H9 (cell line): ENCODE measurements at regions not wholly inside any gene's neighbourhood (a gene's known extent, or its start where the extent isn't known, plus 50 kb on each side); places are given as distances from the start of the nearest gene placed in this dataset.

Source experiments
- DNase-seq: peaks from one replicate; pipeline ENCODE4 v3.0.0-alpha.2; 2017
- H2AFZ ChIP-seq: one replicate; pipeline ENCODE4 v1.6.1; 2013; ENCODE audit warnings: mild to moderate bottlenecking, low read length, control low read depth, moderate library complexity
- H2AK5ac ChIP-seq: 2 replicates; pipeline ENCODE4 v1.6.1; 2013; ENCODE audit warnings: low read length, control low read depth, mixed read lengths; ENCODE audit not compliant: insufficient read length
- H2BK120ac ChIP-seq: one replicate; pipeline ENCODE4 v1.6.1; 2013; ENCODE audit warnings: low read depth, mild to moderate bottlenecking, low read length, control low read depth, inconsistent platforms; ENCODE audit not compliant: poor library complexity, severe bottlenecking
- H2BK12ac ChIP-seq: 2 replicates; pipeline ENCODE4 v1.6.1; 2013; ENCODE audit warnings: low read length, control low read depth, mixed read lengths, low read depth; ENCODE audit not compliant: insufficient read length
- H2BK15ac ChIP-seq: 2 replicates; pipeline ENCODE4 v1.6.1; 2013; ENCODE audit warnings: low read depth, low read length, control low read depth
- H2BK20ac ChIP-seq: one replicate; pipeline ENCODE4 v1.6.1; 2013; ENCODE audit warnings: low read depth, mild to moderate bottlenecking, low read length, control low read depth, inconsistent platforms; ENCODE audit not compliant: poor library complexity, severe bottlenecking
- H2BK5ac ChIP-seq: 2 replicates; pipeline ENCODE4 v1.6.1; 2013; ENCODE audit warnings: low read length, control low read depth, mixed read lengths; ENCODE audit not compliant: insufficient read length
- H3K14ac ChIP-seq: 2 replicates; pipeline ENCODE4 v1.6.1; 2013; ENCODE audit warnings: low read length, control low read depth; ENCODE audit not compliant: insufficient read depth
- H3K18ac ChIP-seq: 2 replicates; pipeline ENCODE4 v1.6.1; 2013; ENCODE audit warnings: low read depth, mild to moderate bottlenecking, mixed read lengths, low read length, control low read depth; ENCODE audit not compliant: insufficient read length
- H3K23ac ChIP-seq: 2 replicates; pipeline ENCODE4 v1.6.1; 2013; ENCODE audit warnings: low read length, control low read depth, mixed read lengths, low read depth; ENCODE audit not compliant: insufficient read length
- H3K23me2 ChIP-seq: 2 replicates; pipeline ENCODE4 v1.6.1; 2013; ENCODE audit warnings: low read depth, mild to moderate bottlenecking, mixed read lengths, low read length, control low read depth; ENCODE audit not compliant: insufficient read length, poor library complexity, severe bottlenecking
- H3K27ac ChIP-seq: 2 replicates; pipeline ENCODE4 v1.5.1; 2013; ENCODE audit warnings: low read length, control low read depth, mixed read lengths, low read depth; ENCODE audit not compliant: insufficient read length
- H3K27me3 ChIP-seq: 2 replicates; pipeline ENCODE4 v1.6.1; 2013; ENCODE audit warnings: low read length, control low read depth, inconsistent platforms; ENCODE audit not compliant: insufficient read depth
- H3K4ac ChIP-seq: 2 replicates; pipeline ENCODE4 v1.6.1; 2013; ENCODE audit warnings: low read depth, mild to moderate bottlenecking, control low read depth, inconsistent platforms, low read length, moderate library complexity
- H3K4me1 ChIP-seq: 2 replicates; pipeline ENCODE4 v1.6.1; 2013; ENCODE audit warnings: low read length, control low read depth, inconsistent platforms; ENCODE audit not compliant: insufficient read depth
- H3K4me2 ChIP-seq: 2 replicates; pipeline ENCODE4 v1.6.1; 2013; ENCODE audit warnings: low read length, control low read depth, mixed read lengths; ENCODE audit not compliant: insufficient read length, insufficient read depth
- H3K56ac ChIP-seq: 2 replicates; pipeline ENCODE4 v1.6.1; 2013; ENCODE audit warnings: low read depth, mild to moderate bottlenecking, mixed read lengths, low read length, control low read depth; ENCODE audit not compliant: insufficient read length
- H3K79me1 ChIP-seq: 2 replicates; pipeline ENCODE4 v1.6.1; 2013; ENCODE audit warnings: low read depth, mild to moderate bottlenecking, moderate library complexity, low read length, control low read depth, inconsistent platforms; ENCODE audit not compliant: insufficient read depth, poor library complexity, severe bottlenecking
- H3K79me2 ChIP-seq: 2 replicates; pipeline ENCODE4 v1.6.1; 2013; ENCODE audit warnings: low read length, control low read depth, inconsistent platforms; ENCODE audit not compliant: insufficient read depth
- H3K9ac ChIP-seq: 2 replicates; pipeline ENCODE4 v1.6.1; 2013; ENCODE audit warnings: low read length, control low read depth, mixed read lengths; ENCODE audit not compliant: insufficient read length; ENCODE audit errors: extremely low read depth
- H3K9me3 ChIP-seq: one replicate; pipeline ENCODE4 v1.6.1; 2013; ENCODE audit warnings: low read depth, low read length, inconsistent platforms; ENCODE audit not compliant: control insufficient read depth
- H3T11ph ChIP-seq: one replicate; pipeline ENCODE4 v1.6.1; 2013; ENCODE audit warnings: mild to moderate bottlenecking, low read length, control low read depth, inconsistent platforms
- H4K20me1 ChIP-seq: one replicate; pipeline ENCODE4 v1.6.1; 2013; ENCODE audit not compliant: control insufficient read depth, insufficient read length, insufficient read depth
- H4K5ac ChIP-seq: 2 replicates; pipeline ENCODE4 v1.6.1; 2013; ENCODE audit warnings: low read depth, mild to moderate bottlenecking, mixed read lengths, low read length, control low read depth; ENCODE audit not compliant: insufficient read length
- H4K8ac ChIP-seq: replicated peaks from 2 replicates; pipeline ENCODE4 v1.6.1; 2013; ENCODE audit warnings: low read length, control low read depth, mixed read lengths, low read depth; ENCODE audit not compliant: insufficient read length
- H4K91ac ChIP-seq: 2 replicates; pipeline ENCODE4 v1.6.1; 2013; ENCODE audit warnings: low read depth, mild to moderate bottlenecking, moderate library complexity, mixed read lengths, low read length, control low read depth; ENCODE audit not compliant: insufficient read length
- H3K27ac Mint-ChIP-seq, 3 experiments: 2 replicates in 2 of 3; 3 replicates in 1 of 3; pipeline ENCODE4 v1.8.0; 2020 to 2021; ENCODE audit warnings: mixed read lengths in 3 of 3, mild to moderate bottlenecking in 1 of 3, moderate library complexity in 1 of 3
- H3K27me3 Mint-ChIP-seq: 2 replicates; pipeline ENCODE4 v1.8.0; 2021; ENCODE audit warnings: low read depth, mild to moderate bottlenecking, moderate library complexity, mixed read lengths
- H3K36me3 Mint-ChIP-seq, 3 experiments: 2 replicates in 2 of 3; 3 replicates in 1 of 3; pipeline ENCODE4 v1.8.0; 2020 to 2021; ENCODE audit warnings: low read depth in 3 of 3, mixed read lengths in 3 of 3; ENCODE audit not compliant: insufficient read depth in 1 of 3
- H3K4me1 Mint-ChIP-seq, 2 experiments: 2 replicates each; pipeline ENCODE4 v1.8.0; 2020; ENCODE audit warnings: mixed read lengths in 2 of 2
- H3K4me3 Mint-ChIP-seq, 2 experiments: 2 replicates in 1 of 2; 3 replicates in 1 of 2; pipeline ENCODE4 v1.8.0; 2020 to 2021; ENCODE audit warnings: mild to moderate bottlenecking in 2 of 2, mixed read lengths in 2 of 2, moderate library complexity in 1 of 2
- H3K9me3 Mint-ChIP-seq, 2 experiments: 2 replicates in 1 of 2; 3 replicates in 1 of 2; pipeline ENCODE4 v1.8.0; 2020; ENCODE audit warnings: mild to moderate bottlenecking in 2 of 2, mixed read lengths in 2 of 2, moderate library complexity in 1 of 2
- CTCF ChIP-seq: fragments of 200-600 bp; sonication (generic); conservative IDR thresholded peaks from 3 replicates; pipeline ENCODE4 v1.8.0; 2021; ENCODE audit warnings: antibody characterized with exemption, mild to moderate bottlenecking
- WGBS: extraction: QIAGEN DNeasy Blood & Tissue Kit; methylation state at CpG from one replicate; pipeline ENCODE4 v1.1.7; 2013; ENCODE audit warnings: missing lambda C conversion rate, low lambda C conversion rate, mixed read lengths; ENCODE audit not compliant: insufficient read length; ENCODE audit errors: extremely low coverage; 5-methylcytosine and 5-hydroxymethylcytosine counted together

GRCh38 chr4:81562093-81562492, 90.4 kb upstream of the RASGEF1B start:
- peaks cover 17 to 29% of the 10 kb centered on the region in 2 experiments for H3K4me1 Mint-ChIP-seq

More at GRCh38 chr4:81562093-81562492, 90.4 kb upstream of the RASGEF1B start:
- Histone ChIP-seq H4K20me1 (no peaks in the 10 kb centered on the region), H2BK5ac (no peak overlapping the region), H3K27me3 (no peaks in the 10 kb centered on the region), H4K8ac (no peak overlapping the region), H3K4ac (no peak overlapping the region), H3K79me1 (no peaks in the 10 kb centered on the region), H4K91ac (no peak overlapping the region), H3K18ac (no peak overlapping the region), H2BK15ac (no peak overlapping the region), H2AK5ac (no peak overlapping the region), H2BK20ac (no peak overlapping the region), H2BK12ac (no peak overlapping the region), H2AFZ (no peak overlapping the region), H3K79me2 (no peaks in the 10 kb centered on the region), H2BK120ac (no peak overlapping the region), H3K23ac (no peak overlapping the region), H3K23me2 (no peaks in the 10 kb centered on the region), H3T11ph (no peak overlapping the region), H3K9me3 (no peaks in the 10 kb centered on the region), H3K4me1 (no peaks in the 10 kb centered on the region; the same call in 1 of the 2 replicates), H3K14ac (no peak overlapping the region), H3K9ac (no peak overlapping the region), H3K27ac (no peak overlapping the region), H4K5ac (no peak overlapping the region), H3K56ac (no peak overlapping the region), H3K4me2 (no peak overlapping the region)
- no peak for TF ChIP-seq CTCF
- Mint-ChIP-seq H3K4me3 (no peak overlapping the region), H3K27ac (no peak overlapping the region), H3K36me3 (no peaks in the 10 kb centered on the region), H3K9me3 (no peaks in the 10 kb centered on the region), H3K27me3 (no peaks in the 10 kb centered on the region)
- no CpG with 5 or more reads among the region's 1 CpG for WGBS
- no peak for DNase-seq
